Epithelial cell of esophagus (primary cell): ENCODE measurements at regions not wholly inside any gene's neighbourhood (a gene's known extent, or its start where the extent isn't known, plus 50 kb on each side); places are given as distances from the start of the nearest gene placed in this dataset.

ENCODE experiments used
- DNase-seq: peaks from one replicate; pipeline ENCODE4 v3.0.0; 2010; ENCODE audit warnings: low read depth
- H3K4me3 ChIP-seq: 2 replicates; pipeline ENCODE4 v1.5.1; 2011; ENCODE audit warnings: mild to moderate bottlenecking, low read length, control low read depth
- CTCF ChIP-seq: IDR thresholded peaks from 2 replicates; pipeline ENCODE4 v1.5.1; 2011; ENCODE audit warnings: low read depth, mild to moderate bottlenecking, low read length, control low read depth, inconsistent platforms; ENCODE audit not compliant: insufficient read depth; ENCODE audit errors: missing control alignments

GRCh38 chr13:109351236-109351635 is 435.1 kb downstream of the IRS2 start:
- H3K4me3 ChIP-seq = no peak overlapping the region
- no peak for TF ChIP-seq CTCF
- no peak for DNase-seq

GRCh38 chr13:109348519-109349258 is 437.7 kb downstream of the IRS2 start:
- no peak overlapping the region for H3K4me3 ChIP-seq
- peak; percentile 49 for DNase-seq
- TF ChIP-seq CTCF = no peak

- TF ChIP-seq CTCF = no peak
- H3K4me3 ChIP-seq = no peak overlapping the region
- no peak for DNase-seq
Measured at GRCh38 chr13:109346060-109346459, 440.3 kb downstream of the IRS2 start.

- peak; percentile 50 for DNase-seq
- no peak for TF ChIP-seq CTCF
- no peak overlapping the region for H3K4me3 ChIP-seq
Measured at GRCh38 chr13:109345433-109345941, 440.9 kb downstream of the IRS2 start.

- DNase-seq = peak; percentile 58
Measured at GRCh38 chr13:109344552-109345157, 441.7 kb downstream of the IRS2 start.

GRCh38 chr13:109336730-109337129 is 449.7 kb downstream of the IRS2 start:
- no peak for TF ChIP-seq CTCF
- no peak overlapping the region for H3K4me3 ChIP-seq
- peak; percentile 41 for DNase-seq

More at GRCh38 chr13:109344552-109345157, 441.7 kb downstream of the IRS2 start:
- TF ChIP-seq CTCF = no peak
- H3K4me3 ChIP-seq = no peak overlapping the region
